A673 (cell line): ENCODE measurements at regions not wholly inside any gene's neighbourhood (a gene's known extent, or its start where the extent isn't known, plus 50 kb on each side); places are given as distances from the start of the nearest gene placed in this dataset.

Experiments used
- CTCF ChIP-seq: fragments of 300-800, 200-600 bp; sonication (generic); conservative IDR thresholded peaks from 2 replicates; pipeline ENCODE4 v1.5.1; 2017; ENCODE audit warnings: low read depth, mild to moderate bottlenecking, antibody characterized with exemption, low read length, moderate library complexity, mixed read lengths
- EZH2 ChIP-seq: fragments of 200-600 bp; sonication (generic); IDR thresholded peaks from 2 replicates; pipeline ENCODE4 v1.6.1; 2017; ENCODE audit warnings: borderline replicate concordance, low read depth, mild to moderate bottlenecking, mixed read lengths, antibody characterized with exemption, low read length; ENCODE audit not compliant: poor library complexity, severe bottlenecking

GRCh38 chr2:21424375-21424774 is 300.6 kb downstream of the TDRD15 start:
- TF ChIP-seq CTCF (no peak), EZH2 (no peak)
